Frontal cortex (tissue), 3 donors: ENCODE measurements at regions not wholly inside any gene's neighbourhood (a gene's known extent, or its start where the extent isn't known, plus 50 kb on each side); places are given as distances from the start of the nearest gene placed in this dataset.

ENCODE experiments used
- DNase-seq, 2 donors: peaks; one replicate each; pipeline ENCODE4 v3.0.0; 2012; ENCODE audit warnings: low spot score in 2 of 2
- FAIRE-seq: peaks from 2 replicates; lab custom pipeline; 2012; peaks lifted over from hg19 to GRCh38; lab: Jason Lieb, UNC
- donor health status: control.
- donor health status: control.
- donor health status: control.

- no peak for FAIRE-seq
- DNase-seq = no peak
Measured at GRCh38 chr3:124264346-124264745, 272.4 kb upstream of the ROPN1 start.

- no peak for FAIRE-seq
- DNase-seq = no peak
Measured at GRCh38 chr3:124266487-124266886, 274.6 kb upstream of the ROPN1 start.

GRCh38 chr3:124267406-124267805 is 275.5 kb upstream of the ROPN1 start:
- FAIRE-seq = no peak
- no peak for DNase-seq

GRCh38 chr3:124268355-124268754 is 276.4 kb upstream of the ROPN1 start:
- DNase-seq (no peak), FAIRE-seq (no peak)

- DNase-seq (no peak), FAIRE-seq (no peak)
Measured at GRCh38 chr3:124269619-124270018, 277.7 kb upstream of the ROPN1 start.

GRCh38 chr3:124272605-124273151 is 280.8 kb upstream of the ROPN1 start:
- FAIRE-seq = no peak
- DNase-seq = no peak

- FAIRE-seq (no peak), DNase-seq (no peak)
Measured at GRCh38 chr3:124273651-124274050, 281.7 kb upstream of the ROPN1 start.

GRCh38 chr3:124274051-124274450 is 282.1 kb upstream of the ROPN1 start:
- no peak for FAIRE-seq

GRCh38 chr3:124275412-124275811 is 283.5 kb upstream of the ROPN1 start:
- DNase-seq (no peak), FAIRE-seq (no peak)

More at GRCh38 chr3:124274051-124274450, 282.1 kb upstream of the ROPN1 start:
- no peak for DNase-seq

- DNase-seq (no peak), FAIRE-seq (no peak)
Measured at GRCh38 chr3:124276133-124276532, 284.2 kb upstream of the ROPN1 start.

GRCh38 chr3:124276539-124277143 is 284.7 kb upstream of the ROPN1 start:
- FAIRE-seq (no peak), DNase-seq (no peak)

- DNase-seq = no peak
- no peak for FAIRE-seq
Measured at GRCh38 chr3:124277144-124277890, 285.4 kb upstream of the ROPN1 start.

- FAIRE-seq = no peak
- DNase-seq = peak in 1 of 2 donors; percentile 32
Measured at GRCh38 chr3:124281453-124282316, 289.8 kb upstream of the ROPN1 start.

GRCh38 chr3:124282751-124283651 is 291.1 kb upstream of the ROPN1 start:
- FAIRE-seq = no peak

GRCh38 chr3:124283652-124284023 is 291.7 kb upstream of the ROPN1 start:
- FAIRE-seq (no peak), DNase-seq (no peak)

More at GRCh38 chr3:124282751-124283651, 291.1 kb upstream of the ROPN1 start:
- no peak for DNase-seq

GRCh38 chr3:124288996-124289395 is 297.1 kb upstream of the ROPN1 start:
- no peak for DNase-seq
- FAIRE-seq = no peak

GRCh38 chr3:124291008-124291407 is 299.1 kb upstream of the ROPN1 start:
- DNase-seq = no peak
- FAIRE-seq = no peak

GRCh38 chr3:124292329-124292728 is 300.4 kb upstream of the ROPN1 start:
- DNase-seq = no peak
- FAIRE-seq = no peak

GRCh38 chr3:124293584-124293983 is 301.7 kb upstream of the ROPN1 start:
- no peak for FAIRE-seq
- no peak for DNase-seq
